Cardiac fibroblast (primary cell): ENCODE measurements at regions not wholly inside any gene's neighbourhood (a gene's known extent, or its start where the extent isn't known, plus 50 kb on each side); places are given as distances from the start of the nearest gene placed in this dataset.

Experiments
- DNase-seq, 2 donors: peaks; one replicate each; pipeline versions ENCODE4 v3.0.0 to v3.0.0-alpha.2; 2010; ENCODE audit warnings: low read depth in 2 of 2
- H3K4me3 ChIP-seq, 2 donors: replicated peaks in 1 of 2; 1 replicate in 1 of 2; 2 replicates in 1 of 2; pipeline ENCODE4 v1.5.1; 2011; ENCODE audit warnings: low read depth in 2 of 2, low read length in 2 of 2, mild to moderate bottlenecking in 2 of 2, moderate library complexity in 1 of 2
- TF ChIP-seq, protein P1 (sequence below): IDR thresholded peaks from one replicate; pipeline ENCODE4 v1.5.1; 2011; ENCODE audit warnings: low read depth, mild to moderate bottlenecking, low read length, inconsistent platforms

DNA sequence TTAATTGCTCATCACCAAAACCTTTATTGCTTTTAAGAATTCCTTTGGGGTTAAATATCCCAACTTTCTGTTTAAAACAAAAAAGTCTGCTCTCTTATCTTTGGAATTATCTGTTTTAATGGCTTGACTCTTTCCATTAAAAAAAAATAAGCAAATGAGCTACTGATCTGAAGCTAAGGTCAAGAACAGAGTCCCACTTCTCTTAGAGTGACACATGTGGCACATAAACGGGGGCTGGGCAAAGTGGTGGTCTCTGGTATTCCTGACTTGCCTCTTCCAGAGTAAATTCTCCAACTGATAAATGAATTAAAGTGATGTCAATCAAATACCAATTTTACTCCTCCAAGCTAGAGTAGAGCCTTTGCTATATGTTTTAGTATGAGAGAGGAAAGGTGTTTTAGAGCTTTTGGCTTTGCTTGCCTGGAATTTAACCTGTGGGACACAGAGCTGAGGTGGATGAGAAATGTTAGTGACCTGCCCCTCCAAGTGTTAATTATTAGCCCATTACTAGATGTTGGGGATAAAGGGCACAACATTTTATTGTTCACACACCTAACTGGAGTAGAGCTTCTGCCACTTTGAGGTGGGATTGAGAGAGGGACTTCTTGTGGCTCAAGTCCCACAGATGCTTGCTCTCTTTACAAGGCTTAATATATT, 864.0 kb downstream of the LRRIQ3 start:
- TF ChIP-seq, protein P1, sequence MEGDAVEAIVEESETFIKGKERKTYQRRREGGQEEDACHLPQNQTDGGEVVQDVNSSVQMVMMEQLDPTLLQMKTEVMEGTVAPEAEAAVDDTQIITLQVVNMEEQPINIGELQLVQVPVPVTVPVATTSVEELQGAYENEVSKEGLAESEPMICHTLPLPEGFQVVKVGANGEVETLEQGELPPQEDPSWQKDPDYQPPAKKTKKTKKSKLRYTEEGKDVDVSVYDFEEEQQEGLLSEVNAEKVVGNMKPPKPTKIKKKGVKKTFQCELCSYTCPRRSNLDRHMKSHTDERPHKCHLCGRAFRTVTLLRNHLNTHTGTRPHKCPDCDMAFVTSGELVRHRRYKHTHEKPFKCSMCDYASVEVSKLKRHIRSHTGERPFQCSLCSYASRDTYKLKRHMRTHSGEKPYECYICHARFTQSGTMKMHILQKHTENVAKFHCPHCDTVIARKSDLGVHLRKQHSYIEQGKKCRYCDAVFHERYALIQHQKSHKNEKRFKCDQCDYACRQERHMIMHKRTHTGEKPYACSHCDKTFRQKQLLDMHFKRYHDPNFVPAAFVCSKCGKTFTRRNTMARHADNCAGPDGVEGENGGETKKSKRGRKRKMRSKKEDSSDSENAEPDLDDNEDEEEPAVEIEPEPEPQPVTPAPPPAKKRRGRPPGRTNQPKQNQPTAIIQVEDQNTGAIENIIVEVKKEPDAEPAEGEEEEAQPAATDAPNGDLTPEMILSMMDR: no peak
- no peak overlapping the region for H3K4me3 ChIP-seq

DNA sequence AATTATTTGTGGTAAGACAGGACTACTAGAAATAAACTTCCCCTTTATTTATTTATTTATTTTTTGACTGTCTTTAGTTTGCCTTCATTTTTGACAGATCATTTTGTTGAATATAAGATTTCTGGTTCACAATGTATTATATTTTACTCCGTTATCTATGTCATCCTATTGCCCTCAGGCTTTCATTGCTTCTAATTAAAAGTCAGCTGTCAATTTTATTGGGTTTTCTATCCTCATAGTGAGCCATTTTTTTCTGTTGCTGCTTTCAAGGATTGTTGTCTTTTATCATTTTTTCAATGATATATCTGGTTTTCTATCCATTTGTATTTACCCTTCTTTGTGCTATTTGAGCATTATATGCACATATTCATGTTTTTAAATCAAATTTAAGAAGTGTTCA, 866.2 kb downstream of the LRRIQ3 start:
- no peak overlapping the region for H3K4me3 ChIP-seq
- DNase-seq: no peak
- TF ChIP-seq, protein P1: no peak

More for the DNA sequence above, 864.0 kb downstream of the LRRIQ3 start:
- DNase-seq: no peak

DNA sequence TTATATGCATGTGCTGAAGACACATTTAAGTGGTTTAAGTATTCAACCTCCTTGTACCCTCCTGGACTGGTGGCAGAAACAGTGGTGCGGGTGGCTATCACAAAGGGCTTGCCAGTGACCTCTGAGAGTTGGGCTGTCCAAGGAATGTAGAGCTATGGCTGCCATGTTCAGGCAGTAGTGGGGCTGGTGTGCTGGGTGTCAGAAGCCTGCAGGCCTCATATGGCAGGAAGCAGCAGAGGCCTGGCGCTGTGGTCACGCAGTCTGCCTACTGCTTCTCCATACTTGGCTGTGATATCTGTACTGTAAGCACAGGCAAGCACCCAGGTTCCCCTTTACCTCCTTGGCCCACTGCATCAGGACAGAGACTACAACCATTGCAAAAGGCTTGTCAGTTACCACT, 870.0 kb downstream of the LRRIQ3 start:
- H3K4me3 ChIP-seq: no peak overlapping the region
- no peak for DNase-seq
- TF ChIP-seq, protein P1: no peak

DNA sequence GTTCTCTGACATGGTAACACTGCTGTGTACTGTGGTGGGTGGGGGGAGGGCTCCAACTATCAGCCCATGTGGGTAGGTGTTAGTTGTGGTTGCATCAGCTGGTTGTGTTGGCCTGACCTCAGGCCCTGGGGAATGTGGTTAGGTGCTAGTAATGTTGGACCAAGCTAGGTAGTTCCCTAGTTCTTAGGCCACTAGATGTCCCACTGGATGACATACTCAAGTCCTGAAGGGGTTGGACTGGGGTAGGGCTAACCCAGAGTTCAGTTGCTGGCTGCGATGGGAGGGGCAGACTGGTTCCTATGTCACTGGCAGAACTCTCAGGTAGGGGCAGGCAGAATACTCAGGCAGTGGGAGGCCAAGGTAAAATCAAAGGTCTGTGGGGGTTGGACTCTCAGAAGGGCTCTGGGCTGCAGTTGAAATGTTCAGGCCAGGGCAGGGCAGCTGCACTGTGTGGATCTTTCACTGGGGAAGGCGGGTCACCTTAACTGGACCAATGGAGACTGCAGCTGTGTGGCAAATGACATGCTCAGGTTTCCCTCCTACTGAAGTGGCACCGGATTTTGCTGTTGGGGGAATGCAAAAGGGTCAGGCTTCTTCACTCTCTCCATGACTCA, 870.7 kb downstream of the LRRIQ3 start:
- TF ChIP-seq, protein P1: no peak
- no peak for DNase-seq
- no peak overlapping the region for H3K4me3 ChIP-seq

DNA sequence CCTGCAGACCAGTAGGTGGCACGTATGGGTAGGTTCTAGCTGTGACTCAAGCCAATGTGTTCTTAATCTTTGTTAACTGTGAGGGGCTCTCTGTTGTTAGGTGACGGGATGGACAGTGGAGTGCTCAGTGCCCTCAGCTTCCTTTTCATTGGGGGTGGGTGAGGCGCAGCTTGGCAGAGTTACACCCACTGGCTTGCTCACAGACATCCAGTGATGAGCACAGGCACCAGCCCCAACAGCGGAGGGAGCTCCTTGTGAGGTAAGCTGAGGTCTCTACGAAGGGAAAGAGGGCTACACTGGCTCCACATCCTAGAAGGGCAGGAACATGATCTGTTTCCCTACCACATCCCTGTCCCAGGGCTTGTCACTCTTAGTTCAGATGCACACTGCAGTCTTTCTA, 871.3 kb downstream of the LRRIQ3 start:
- no peak overlapping the region for H3K4me3 ChIP-seq
- TF ChIP-seq, protein P1: no peak

DNA sequence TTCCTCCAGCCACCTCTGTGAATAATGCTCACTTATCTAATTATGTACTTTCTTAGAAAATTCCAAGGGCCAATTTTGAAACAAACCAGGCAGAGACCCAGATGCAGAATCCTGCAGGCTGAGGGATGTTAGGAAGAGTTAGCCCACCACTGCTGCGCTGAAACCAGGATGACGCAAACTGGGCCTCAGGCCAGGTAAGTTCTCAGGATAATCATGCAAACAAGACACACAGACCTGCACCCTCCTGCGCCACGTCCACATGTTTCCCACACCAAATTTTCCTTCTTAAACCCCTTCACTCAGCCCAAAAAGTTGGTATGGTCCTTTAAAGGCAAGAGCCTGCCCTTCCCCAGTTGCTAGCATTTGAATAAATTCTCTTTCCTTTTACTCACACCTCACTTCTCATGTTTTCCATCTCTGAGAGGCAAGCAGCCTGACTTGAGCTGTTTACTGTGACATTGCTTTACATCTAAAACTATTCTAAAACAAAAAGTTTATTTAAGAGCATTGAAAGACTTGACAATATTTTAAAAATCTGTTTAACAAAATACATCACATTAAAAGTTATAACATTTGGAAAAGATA, 887.1 kb downstream of the LRRIQ3 start:
- TF ChIP-seq, protein P1: no peak
- no peak overlapping the region for H3K4me3 ChIP-seq
- DNase-seq: no peak

More for the DNA sequence above, 871.3 kb downstream of the LRRIQ3 start:
- DNase-seq: no peak
